NCI-H146 treated with DMSO at 0.1 percent for 48 hours (cell line): ENCODE measurements at regions not wholly inside any gene's neighbourhood (a gene's known extent, or its start where the extent isn't known, plus 50 kb on each side); places are given as distances from the start of the nearest gene placed in this dataset.
"Not testable (repeated sequence)": the region's sequence is repeated elsewhere in the genome, so short reads cannot be mapped to it uniquely, and the experiment has no call there.

Experiments used
- DNase-seq: peaks from one replicate; lab custom pipeline; 2025; ENCODE audit not compliant: unreplicated experiment; lab: John Stamatoyannopoulos, UW

DNA sequence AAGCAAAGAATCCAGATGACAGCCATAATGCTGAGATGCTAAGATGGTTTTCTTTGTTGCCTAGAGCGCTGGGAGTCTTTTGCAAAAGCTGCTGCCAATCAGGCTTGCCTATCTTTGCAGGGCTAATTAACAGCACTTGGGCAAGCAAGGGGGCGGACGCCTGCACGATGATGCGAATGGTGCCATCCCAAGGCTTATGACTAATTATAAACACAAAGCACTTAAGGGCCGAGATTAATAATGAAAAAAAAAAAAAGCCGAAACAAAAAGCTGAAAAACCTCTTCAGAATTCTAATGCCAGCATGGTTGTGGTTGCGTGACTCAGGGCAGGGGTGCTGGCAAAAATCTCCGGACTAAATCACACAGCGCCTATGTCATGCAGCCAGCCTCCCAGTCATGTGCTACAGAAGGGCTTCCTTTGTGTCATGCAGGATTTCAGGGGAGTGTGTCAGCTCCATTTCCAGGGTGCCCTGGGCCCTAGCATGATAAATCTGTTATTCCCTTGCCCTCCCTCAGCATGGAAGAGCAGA, 185.0 kb upstream of the ANKRD28 start:
- no peak for DNase-seq

DNA sequence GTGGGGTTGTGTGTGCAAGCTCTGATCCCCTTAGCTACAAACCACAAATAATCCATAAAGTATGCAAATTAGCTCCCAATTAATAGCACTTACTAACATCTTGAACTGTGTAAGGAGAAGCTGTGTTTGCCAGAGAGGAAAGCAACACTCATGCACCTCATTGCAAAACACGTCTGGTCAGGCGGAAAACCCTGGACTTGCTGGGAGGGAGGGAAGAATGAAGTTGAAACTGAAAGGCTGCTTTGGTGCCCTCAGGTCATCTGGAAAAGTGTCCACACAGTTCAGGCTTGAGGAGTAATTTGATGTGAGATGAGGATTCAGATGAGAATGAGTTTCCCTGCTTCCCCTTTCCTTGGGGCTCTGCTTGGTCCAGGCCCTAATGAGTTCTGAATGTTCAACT, 185.5 kb upstream of the ANKRD28 start:
- no peak for DNase-seq

DNA sequence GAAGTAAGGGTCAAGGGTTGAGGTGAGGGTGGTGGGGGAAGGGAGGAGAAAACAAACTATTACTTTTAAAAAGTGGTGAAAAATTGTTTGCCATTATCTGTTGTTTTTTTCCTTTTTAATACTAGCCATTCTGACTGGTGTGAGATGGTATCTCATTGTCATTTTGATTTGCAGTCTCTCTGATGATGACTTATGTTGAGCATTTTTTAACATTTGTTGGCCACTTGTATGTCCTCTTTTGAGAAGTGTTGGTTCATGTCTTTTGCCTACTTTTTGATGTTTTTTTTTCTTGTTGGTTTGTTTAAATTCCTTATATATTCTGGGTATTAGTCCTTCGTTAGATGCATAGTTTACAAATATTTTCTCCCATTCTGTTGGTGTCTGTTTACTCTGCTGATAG, 185.9 kb upstream of the ANKRD28 start:
- no peak for DNase-seq

GRCh38 chr3:15989419-15989818, 185.1 kb upstream of the GALNT15 start:
- DNase-seq = no peak

DNA sequence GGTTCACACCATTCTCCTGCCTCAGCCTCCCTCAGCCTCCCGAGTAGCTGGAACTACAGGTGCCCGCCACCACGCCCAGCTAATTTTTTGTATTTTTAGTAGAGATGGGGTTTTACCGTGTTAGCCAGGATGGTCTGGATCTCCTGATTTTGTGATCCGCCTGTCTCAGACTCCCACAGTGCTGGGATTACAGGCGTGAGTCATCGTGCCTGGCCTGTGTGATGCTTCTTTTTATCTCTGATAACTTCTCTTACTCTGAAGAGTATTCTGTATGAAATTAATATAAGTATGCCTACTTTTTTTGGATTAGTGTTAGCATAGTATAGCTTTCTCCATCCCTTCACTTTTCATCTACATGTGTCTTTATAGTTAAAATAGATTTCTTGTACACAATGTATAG, 180.8 kb upstream of the GALNT15 start:
- not testable (repeated sequence) for DNase-seq

DNA sequence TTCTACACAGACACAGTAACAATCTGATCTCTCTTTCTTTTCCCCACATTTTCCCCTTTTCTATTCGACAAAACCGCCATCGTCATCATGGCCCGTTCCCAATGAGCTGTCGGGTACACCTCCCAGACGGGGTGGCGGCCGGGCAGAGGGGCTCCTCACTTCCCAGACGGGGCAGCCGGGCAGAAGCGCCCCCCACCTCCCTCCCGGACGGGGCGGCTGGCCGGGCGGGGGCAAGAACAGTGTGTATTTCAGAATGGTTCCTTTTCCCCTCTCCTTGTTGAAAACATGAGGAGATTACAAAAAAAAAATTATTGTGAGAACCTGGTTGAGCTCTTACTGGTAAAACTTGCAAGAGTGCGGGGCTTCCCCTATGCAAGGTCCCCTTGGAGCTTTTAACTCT, 178.0 kb upstream of the GALNT15 start:
- DNase-seq = not testable (repeated sequence)

- DNase-seq = no peak
Observed at GRCh38 chr3:15997274-15997943, 177.1 kb upstream of the GALNT15 start.

DNA sequence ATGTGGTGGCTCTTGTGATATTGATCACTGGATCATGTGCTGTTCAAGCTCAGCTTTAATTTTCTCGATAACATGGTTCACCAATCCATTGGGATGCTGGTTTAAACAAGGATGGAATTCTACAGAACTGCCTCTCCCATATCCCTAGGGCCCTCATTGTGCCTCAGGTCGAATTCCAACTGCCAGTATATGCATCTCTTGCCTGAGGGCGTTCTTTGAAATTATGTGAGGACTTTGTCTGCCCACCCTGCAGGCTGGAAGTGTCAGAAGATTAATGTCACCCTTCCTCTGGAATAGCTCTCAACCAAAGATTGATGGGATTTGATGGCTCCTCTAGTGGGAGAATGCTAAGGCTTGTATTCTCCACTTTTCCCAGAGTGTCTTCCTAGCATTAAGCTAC, 175.6 kb upstream of the GALNT15 start:
- no peak for DNase-seq

DNA sequence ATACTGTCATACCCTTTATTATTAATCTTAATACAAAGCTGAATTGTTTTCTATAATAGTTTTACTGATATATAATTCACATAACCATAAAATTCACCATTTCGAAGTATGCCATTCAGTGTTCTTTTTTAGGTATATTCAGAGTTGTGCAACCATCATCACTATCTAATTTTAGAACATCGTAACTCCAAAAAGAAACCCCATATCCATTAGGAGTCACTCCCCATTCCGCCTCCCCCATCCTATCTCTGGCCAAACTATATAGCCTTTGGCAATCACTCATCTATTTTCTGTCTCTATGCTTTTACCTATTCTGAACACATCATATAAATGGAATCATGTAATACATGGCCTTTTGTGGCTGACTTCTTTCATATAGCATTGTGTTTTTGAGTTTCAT, 169.7 kb upstream of the GALNT15 start:
- DNase-seq = no peak

DNA sequence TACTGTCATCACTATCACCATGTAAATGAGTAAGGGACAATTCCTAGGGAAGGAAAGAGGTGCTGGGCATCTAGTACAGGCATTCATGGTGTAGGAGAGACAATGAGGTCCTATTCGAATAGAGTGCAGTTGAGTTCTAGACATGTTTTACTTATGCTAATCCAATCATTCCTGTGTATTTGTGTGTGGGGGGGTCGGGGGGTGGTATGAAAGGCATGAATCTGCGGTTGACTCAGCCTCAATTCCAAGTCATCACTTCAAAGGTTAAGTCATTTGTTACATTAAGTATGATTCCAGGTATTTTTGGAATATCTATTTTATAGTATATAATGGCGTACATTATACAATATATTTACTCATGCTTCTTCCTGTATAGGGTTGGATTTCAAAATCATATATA, 163.1 kb upstream of the GALNT15 start:
- no peak for DNase-seq

DNA sequence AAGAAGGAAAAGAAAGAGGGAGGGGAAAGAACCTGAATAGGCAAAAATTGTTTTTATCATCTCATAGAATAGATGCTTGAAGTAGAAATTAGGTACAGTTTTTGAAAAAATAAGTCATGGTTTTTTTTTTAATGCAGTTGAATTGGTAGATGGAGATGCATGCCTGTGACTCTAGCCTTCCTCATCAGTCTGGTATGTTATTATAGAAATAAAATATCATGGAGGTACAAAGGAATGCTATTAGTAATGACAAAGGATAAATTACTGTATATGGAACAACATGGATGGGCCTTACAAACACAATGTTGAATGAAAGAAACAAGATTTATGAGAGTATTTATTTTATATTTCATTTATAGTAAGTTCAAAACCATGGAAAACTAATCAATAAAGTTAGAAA, 162.4 kb upstream of the GALNT15 start:
- DNase-seq = no peak

DNA sequence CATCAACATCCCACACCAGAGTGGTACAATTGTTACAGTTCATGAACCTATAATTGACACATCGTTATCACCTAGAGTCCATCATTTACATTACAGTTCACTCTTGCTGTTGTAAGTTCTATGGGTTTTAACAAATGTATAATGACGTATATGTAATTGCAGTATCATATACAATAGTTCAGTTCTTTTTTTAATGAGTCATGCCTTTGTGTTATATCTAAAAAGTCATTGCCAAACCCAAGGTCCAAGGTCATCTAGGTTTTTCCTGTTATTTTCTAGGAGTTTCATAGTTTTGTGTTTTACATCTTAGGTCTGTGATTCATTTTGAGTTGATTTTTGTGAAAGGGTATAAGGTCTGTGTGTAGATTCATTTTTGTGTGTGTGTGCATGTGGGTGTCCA, 160.9 kb upstream of the GALNT15 start:
- no peak for DNase-seq

- not testable (repeated sequence) for DNase-seq
Observed at GRCh38 chr3:16021801-16022200, 152.7 kb upstream of the GALNT15 start.

GRCh38 chr3:16023881-16024280, 150.6 kb upstream of the GALNT15 start:
- not testable (repeated sequence) for DNase-seq

- DNase-seq = no peak
Observed at GRCh38 chr3:16024548-16024947, 149.9 kb upstream of the GALNT15 start.

GRCh38 chr3:16026753-16027152, 147.7 kb upstream of the GALNT15 start:
- DNase-seq = no peak

DNA sequence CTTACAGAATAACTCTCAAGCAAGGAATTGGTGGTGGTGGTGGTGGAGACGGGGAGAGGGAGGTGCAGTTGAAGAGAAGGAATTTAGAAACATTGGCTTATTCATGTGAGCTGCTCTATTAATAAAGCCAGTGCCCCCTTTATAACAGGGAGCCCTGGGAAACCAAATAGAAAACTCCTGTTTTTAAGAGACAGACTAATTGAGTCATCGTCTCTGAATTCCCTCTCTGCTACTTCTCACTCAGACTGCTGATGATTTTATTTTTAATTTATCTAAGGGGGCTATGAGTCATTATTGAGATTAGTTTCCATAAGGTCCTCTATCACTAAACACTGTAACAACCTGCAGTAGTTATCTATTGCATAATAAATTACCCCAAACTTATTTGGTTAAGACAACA, 145.9 kb upstream of the GALNT15 start:
- DNase-seq = no peak

GRCh38 chr3:16030342-16030741, 144.1 kb upstream of the GALNT15 start:
- DNase-seq = no peak

DNA sequence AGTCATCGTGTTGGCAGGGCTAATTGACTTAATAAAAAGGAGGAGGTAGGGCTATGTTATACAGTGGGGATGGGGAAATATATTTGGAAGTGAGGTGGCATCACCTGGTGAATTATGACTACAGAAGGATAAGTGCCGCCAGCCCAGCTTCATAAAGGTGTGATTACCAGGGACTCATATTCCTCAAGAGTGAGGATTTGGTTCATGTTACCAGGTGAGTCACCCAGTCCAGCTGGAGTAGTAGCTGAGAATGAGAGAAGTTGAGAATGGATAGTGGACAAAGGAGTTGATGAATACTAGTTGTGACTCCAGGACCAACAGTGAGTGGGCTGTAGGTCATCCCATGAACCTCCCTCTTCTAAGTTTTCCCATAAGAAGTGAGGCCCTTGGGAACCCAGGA, 143.0 kb upstream of the GALNT15 start:
- DNase-seq = no peak

DNA sequence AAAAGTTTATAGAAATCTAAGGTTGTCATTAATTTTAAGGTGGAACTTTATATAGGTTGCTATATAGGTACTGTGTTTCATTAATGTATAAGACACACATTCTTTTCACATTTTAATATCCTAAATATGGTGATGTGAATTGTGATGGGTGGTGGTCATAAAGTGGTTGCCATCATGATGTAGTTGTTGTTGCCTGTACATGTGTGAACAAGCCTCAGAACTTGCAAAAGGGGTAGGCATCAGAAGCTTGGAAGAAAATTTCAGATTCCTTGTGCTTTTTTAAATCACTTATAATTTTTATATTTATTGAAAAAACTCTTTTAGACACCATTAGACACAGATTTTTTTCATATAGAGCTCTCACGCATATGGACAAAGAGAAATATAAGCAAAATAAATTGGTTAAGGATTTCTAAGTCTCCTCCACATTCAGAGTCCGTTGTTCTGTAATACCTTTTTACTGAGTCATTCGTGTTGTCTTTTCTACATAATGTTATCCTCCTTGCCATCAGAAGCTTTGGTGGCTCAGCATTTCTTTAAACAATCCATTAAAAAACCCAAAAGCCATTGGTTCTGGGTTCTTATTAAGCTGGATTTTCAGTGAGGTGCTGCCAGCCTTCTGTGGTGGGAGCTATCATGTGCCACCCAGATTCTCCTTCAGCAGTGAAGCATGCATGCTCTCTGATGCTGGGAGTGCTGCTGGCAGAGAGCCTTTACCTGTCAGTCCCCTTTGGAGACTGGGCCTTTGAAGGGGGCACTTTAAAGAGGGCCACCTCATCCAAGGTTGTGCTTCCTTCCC, 140.4 kb upstream of the GALNT15 start:
- no peak for DNase-seq

DNA sequence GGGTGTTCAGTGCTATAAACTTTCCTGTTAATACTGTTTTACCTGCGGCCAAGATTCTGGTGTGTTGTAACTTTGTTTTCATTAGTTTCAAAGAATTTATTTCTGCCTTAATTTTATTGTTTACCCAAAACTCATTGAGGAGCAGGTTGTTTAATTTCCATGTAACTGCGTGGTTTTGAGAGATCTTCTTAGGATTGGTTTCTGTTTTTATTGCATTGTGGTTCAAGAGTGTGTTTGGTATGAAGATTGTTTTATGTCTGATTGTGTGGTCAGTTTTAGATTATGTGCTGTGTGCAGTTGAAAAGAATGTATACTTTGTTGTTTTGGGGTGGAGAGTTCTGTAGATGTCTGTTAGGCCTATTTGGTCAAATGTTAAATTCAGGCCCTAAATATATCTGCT, 133.5 kb upstream of the GALNT15 start:
- DNase-seq = no peak
